Astrocyte (in vitro differentiated cells and primary cell): ENCODE measurements at regions not wholly inside any gene's neighbourhood (a gene's known extent, or its start where the extent isn't known, plus 50 kb on each side); places are given as distances from the start of the nearest gene placed in this dataset.

Source experiments
- CTCF ChIP-seq: IDR thresholded peaks from 2 replicates; pipeline ENCODE4 v1.5.1; 2011; ENCODE audit warnings: low read depth, mild to moderate bottlenecking, inconsistent platforms, low read length, moderate library complexity; ENCODE audit not compliant: insufficient read depth
- EZH2 ChIP-seq: IDR thresholded peaks from 2 replicates; pipeline ENCODE4 v1.6.1; 2012; ENCODE audit warnings: mild to moderate bottlenecking, low read length, inconsistent platforms; ENCODE audit not compliant: insufficient read depth

- TF ChIP-seq CTCF (no peak), EZH2 (no peak)
These were observed 555.8 kb downstream of the RBFOX1 start for GRCh38 chr16:7888411-7888810.
